ENCODE measurements at regions not wholly inside any gene's neighbourhood (a gene's known extent, or its start where the extent isn't known, plus 50 kb on each side); places are given as distances from the start of the nearest gene placed in this dataset.

DNA sequence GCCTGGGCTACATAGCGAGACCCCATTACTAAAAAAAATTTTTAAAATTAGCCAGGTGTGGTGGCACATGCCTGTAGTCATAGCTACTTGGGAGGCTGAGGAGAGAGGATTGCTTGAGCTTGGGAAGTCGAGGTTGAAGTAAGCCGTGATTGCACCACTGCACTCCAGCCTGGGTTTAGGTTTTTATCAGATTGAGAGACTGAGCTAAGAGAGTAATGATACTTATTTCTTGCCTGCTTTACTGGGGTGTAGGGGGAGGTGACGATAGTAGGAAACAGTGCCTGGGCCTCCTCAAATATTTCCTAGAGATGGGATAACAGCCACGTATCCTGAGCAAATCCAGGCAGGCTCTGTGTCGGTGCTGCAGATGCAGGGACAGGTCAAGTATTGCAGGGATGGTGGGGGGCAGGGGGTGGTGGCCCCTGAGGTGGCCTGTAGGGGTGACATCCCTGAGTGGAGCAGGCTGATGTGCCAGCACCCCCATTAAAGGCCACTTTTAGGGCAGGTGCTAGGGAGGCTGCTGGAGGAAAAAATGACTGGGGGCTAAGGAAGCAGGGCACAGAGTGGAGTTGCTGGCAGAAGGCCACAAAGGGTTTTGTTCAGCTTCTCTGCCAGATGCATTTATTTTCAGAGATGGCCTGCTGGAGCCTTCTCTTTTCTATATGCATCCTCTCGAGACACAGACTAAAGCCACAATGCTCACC is 130.5 kb downstream of the RHOU start:
- no peak overlapping the region for H3K4me3 ChIP-seq (ENCODE audit: low read depth, poor library complexity, severe bottlenecking)
- DNase-seq (ENCODE audit: low spot score in 2 of 2), result peak in 1 of 2 donors; percentile 67
- intact Hi-C loops (cut with DNase I; ENCODE audit: low total_unique reads), result no loop called here
- TF ChIP-seq, protein P1, sequence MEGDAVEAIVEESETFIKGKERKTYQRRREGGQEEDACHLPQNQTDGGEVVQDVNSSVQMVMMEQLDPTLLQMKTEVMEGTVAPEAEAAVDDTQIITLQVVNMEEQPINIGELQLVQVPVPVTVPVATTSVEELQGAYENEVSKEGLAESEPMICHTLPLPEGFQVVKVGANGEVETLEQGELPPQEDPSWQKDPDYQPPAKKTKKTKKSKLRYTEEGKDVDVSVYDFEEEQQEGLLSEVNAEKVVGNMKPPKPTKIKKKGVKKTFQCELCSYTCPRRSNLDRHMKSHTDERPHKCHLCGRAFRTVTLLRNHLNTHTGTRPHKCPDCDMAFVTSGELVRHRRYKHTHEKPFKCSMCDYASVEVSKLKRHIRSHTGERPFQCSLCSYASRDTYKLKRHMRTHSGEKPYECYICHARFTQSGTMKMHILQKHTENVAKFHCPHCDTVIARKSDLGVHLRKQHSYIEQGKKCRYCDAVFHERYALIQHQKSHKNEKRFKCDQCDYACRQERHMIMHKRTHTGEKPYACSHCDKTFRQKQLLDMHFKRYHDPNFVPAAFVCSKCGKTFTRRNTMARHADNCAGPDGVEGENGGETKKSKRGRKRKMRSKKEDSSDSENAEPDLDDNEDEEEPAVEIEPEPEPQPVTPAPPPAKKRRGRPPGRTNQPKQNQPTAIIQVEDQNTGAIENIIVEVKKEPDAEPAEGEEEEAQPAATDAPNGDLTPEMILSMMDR (IDR thresholded peaks at IDR 0.05), result no peak
- no peak for TF ChIP-seq POLR2A (IDR thresholded peaks at IDR 0.05)
- WGBS, 2 donors, result 88 to 96% methylated on average over 7 of the region's 7 CpGs

DNA sequence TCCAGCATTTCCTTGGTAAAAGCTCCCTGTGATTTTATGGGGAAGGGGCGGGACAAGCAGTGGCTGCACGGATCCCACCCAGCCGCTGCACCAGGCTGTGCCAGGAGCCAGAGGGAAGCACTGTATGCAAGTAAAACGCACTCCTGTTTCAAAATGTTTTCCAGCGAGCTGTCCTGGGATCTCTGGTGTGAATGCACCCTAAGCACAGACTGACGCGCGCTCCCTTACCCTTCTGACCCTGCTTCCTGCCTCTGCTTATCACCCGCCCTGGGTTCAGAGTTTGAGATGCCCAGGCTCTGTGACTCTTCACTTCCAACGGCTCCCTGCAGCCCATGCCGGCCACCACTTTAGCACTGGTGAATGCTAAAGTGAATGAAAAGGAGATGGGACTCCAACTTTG is 131.2 kb downstream of the RHOU start:
- 75 to 76% methylated on average over 11 of the region's 11 CpGs for WGBS, 2 donors
- no peak overlapping the region for H3K4me3 ChIP-seq (ENCODE audit: low read depth, poor library complexity, severe bottlenecking)
- intact Hi-C loops (cut with DNase I; ENCODE audit: low total_unique reads), result no loop called here
- peak in 1 of 2 donors; percentile 26 for DNase-seq (ENCODE audit: low spot score in 2 of 2)
- no peak for TF ChIP-seq POLR2A (IDR thresholded peaks at IDR 0.05)
- TF ChIP-seq, protein P1 (IDR thresholded peaks at IDR 0.05), result no peak

DNA sequence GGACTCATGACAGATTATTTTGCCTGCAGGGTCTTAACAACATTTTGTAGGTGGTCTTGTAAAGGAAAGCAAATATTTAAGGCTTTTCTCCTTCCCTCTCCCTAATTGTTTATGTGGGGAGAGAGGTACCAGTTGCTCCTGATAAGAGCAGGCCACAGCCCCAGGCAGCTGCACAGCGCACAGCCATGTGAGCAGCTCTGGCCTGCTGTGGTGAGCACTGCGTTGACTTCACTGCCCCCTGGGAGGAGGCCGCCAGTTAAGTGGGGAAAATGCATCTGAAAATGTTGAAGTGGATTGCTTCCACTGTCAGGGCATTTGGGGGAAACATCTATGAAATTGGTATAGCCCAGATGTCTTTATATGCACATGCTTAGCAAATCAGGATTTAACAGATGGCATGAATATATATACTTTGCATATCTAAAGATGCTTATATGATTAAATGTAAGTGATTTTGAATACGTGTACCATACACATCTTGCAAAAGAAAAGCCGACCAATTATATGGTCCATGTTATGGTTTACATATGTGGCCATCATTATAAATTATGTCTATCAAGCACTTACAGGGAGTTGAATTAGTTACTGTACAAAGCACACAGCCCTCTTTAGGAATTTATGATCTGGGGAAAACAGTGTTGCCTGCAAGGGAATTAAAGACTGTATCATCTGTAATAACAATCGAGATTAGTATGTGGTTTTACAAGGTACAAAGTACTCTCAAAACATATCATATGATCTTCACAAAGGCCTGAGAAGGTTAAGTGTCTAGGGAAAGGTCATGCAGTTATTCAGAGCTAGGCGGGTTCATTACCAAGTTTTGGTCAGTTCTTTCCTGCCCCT is 132.1 kb downstream of the RHOU start:
- H3K4me3 ChIP-seq (ENCODE audit: low read depth, poor library complexity, severe bottlenecking), result no peak overlapping the region
- intact Hi-C loops (cut with DNase I; ENCODE audit: low total_unique reads), result no loop called here
- TF ChIP-seq POLR2A (IDR thresholded peaks at IDR 0.05), result no peak
- TF ChIP-seq, protein P1 (IDR thresholded peaks at IDR 0.05), result no peak
- 80 to 84% methylated on average over 7 of the region's 7 CpGs for WGBS, 2 donors
- DNase-seq (ENCODE audit: low spot score in 2 of 2), result peak in 1 of 2 donors; percentile 37

DNA sequence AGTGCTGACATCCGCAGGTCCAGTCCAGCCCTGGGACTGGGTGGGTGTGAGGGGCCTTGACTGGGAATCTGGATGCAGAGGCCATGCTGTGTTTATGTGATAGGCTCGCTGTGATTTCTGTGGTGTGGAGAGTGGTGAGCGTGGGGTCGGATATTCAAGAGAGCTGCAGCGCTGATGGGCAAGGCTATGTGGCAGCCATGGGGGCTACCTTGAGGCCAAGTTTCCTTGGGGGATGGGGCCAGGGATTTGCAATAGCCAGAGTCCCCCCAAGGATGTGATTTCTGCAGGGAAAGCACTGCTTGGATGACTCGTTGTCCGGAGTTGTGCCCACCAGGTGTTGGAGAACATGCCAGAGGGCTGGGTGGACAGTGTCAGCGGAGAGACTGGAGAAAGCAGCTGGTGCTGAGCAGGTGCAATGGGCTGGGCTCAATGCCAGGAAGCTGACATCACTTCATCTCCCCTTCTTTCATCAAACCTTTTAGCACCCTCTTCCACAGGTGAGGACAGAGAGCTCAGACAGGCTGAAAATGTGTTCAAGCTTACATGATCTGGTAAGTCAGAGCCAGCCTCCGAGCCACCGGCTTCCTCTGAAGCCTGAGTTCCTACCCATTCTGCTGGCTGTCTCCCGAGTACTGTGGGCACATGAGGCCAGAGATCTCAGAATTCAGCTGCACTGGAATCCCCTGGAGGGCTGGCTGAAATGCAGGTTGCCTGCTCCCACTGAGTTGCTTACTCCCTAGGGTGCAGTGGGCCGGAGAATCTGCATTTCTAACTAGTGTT is 132.9 kb downstream of the RHOU start:
- WGBS, 2 donors, result 83 to 84% methylated on average over 12 of the region's 12 CpGs
- intact Hi-C loops (cut with DNase I; ENCODE audit: low total_unique reads), result no loop called here
- TF ChIP-seq POLR2A (IDR thresholded peaks at IDR 0.05), result no peak
- TF ChIP-seq, protein P1 (IDR thresholded peaks at IDR 0.05), result no peak
- DNase-seq (ENCODE audit: low spot score in 2 of 2), result peak in 1 of 2 donors; percentile 70
- no peak overlapping the region for H3K4me3 ChIP-seq (ENCODE audit: low read depth, poor library complexity, severe bottlenecking)

DNA sequence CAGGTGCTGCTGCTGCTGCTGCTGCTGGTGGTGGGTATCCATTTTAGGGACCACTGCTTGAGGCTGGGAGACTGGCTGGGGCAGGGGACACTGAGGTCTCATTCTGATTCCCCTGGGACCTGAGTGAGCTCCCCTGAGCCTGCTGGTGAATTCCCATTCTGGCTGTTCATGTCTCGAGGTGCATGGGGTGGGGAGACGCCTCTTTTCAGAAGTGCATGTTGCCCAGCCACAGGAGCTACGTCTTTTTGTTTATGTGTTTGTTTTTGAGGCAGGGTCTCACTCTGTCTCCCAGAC is 133.4 kb downstream of the RHOU start:
- intact Hi-C loops (cut with DNase I; ENCODE audit: low total_unique reads), result no loop called here
- TF ChIP-seq, protein P1 (IDR thresholded peaks at IDR 0.05), result no peak
- TF ChIP-seq POLR2A (IDR thresholded peaks at IDR 0.05), result no peak
- no peak overlapping the region for H3K4me3 ChIP-seq (ENCODE audit: low read depth, poor library complexity, severe bottlenecking)
- peak in 1 of 2 donors; percentile 48 for DNase-seq (ENCODE audit: low spot score in 2 of 2)
- 91 to 95% methylated on average over 3 of the region's 3 CpGs for WGBS, 2 donors
